DOHH2 (cell line): ENCODE measurements at regions not wholly inside any gene's neighbourhood (a gene's known extent, or its start where the extent isn't known, plus 50 kb on each side); places are given as distances from the start of the nearest gene placed in this dataset.

Experiments
- EZH2phosphoT487 ChIP-seq: fragments of 200-600 bp; sonication (generic); IDR thresholded peaks from 2 replicates; pipeline ENCODE4 v1.6.1; 2017; ENCODE audit warnings: borderline replicate concordance, mild to moderate bottlenecking, antibody characterized with exemption, low read length, moderate library complexity, mixed read lengths
- TF ChIP-seq, protein P1 (sequence below): fragments of 200-600 bp; sonication (generic); IDR thresholded peaks from one replicate; pipeline ENCODE4 v1.5.1; 2014; ENCODE audit warnings: antibody characterized with exemption, mild to moderate bottlenecking, low read depth, low read length; ENCODE audit not compliant: poor library complexity, severe bottlenecking

DNA sequence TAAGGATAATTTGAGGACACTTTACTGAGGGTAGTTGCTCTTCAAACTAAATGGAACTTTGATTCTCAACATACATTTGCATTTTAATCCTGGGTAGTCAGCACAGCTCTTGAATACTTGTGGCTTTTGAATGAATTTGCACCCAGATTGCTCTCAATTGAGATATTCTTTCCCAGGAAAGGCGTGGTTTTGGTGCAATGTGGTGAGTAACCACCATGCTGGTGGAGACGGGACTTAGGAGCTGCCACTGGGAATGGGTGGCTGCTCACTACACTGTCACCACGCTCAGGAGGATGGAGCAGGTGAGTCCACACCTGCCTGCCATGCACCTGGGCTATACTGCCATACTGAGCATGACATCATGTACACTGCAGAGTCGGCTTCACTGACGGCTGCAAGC lies 99.2 kb downstream of the IRX1 start:
- TF ChIP-seq, protein P1, sequence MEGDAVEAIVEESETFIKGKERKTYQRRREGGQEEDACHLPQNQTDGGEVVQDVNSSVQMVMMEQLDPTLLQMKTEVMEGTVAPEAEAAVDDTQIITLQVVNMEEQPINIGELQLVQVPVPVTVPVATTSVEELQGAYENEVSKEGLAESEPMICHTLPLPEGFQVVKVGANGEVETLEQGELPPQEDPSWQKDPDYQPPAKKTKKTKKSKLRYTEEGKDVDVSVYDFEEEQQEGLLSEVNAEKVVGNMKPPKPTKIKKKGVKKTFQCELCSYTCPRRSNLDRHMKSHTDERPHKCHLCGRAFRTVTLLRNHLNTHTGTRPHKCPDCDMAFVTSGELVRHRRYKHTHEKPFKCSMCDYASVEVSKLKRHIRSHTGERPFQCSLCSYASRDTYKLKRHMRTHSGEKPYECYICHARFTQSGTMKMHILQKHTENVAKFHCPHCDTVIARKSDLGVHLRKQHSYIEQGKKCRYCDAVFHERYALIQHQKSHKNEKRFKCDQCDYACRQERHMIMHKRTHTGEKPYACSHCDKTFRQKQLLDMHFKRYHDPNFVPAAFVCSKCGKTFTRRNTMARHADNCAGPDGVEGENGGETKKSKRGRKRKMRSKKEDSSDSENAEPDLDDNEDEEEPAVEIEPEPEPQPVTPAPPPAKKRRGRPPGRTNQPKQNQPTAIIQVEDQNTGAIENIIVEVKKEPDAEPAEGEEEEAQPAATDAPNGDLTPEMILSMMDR: no peak
- no peak for TF ChIP-seq EZH2phosphoT487
